GM21360 (cell line): ENCODE measurements at regions not wholly inside any gene's neighbourhood (a gene's known extent, or its start where the extent isn't known, plus 50 kb on each side); places are given as distances from the start of the nearest gene placed in this dataset.

Experiments used
- ATAC-seq: cut with Tn5 transposase; IDR thresholded peaks from one replicate; pipeline ENCODE4 v1.9.1; 2021; ENCODE audit warnings: mild to moderate bottlenecking, moderate library complexity; ENCODE audit not compliant: unreplicated experiment

GRCh38 chr9:80437825-80438224 is 866.1 kb downstream of the TLE4 start:
- no peak for ATAC-seq

- no peak for ATAC-seq
These were observed 865.4 kb downstream of the TLE4 start for GRCh38 chr9:80437091-80437640.

- ATAC-seq, result no peak
These were observed 863.8 kb downstream of the TLE4 start for GRCh38 chr9:80435591-80435990.

- ATAC-seq, result no peak
These were observed 855.2 kb downstream of the TLE4 start for GRCh38 chr9:80426992-80427391.

- ATAC-seq, result no peak
These were observed 845.5 kb downstream of the TLE4 start for GRCh38 chr9:80417211-80417773.

GRCh38 chr9:80410106-80410505 is 838.3 kb downstream of the TLE4 start:
- no peak for ATAC-seq

- no peak for ATAC-seq
These were observed 835.5 kb downstream of the TLE4 start for GRCh38 chr9:80407220-80407619.

- no peak for ATAC-seq
These were observed 829.5 kb downstream of the TLE4 start for GRCh38 chr9:80401243-80401642.

- no peak for ATAC-seq
These were observed 829.0 kb downstream of the TLE4 start for GRCh38 chr9:80400624-80401230.

GRCh38 chr9:80399606-80400005 is 827.8 kb downstream of the TLE4 start:
- ATAC-seq, result no peak

- no peak for ATAC-seq
These were observed 816.1 kb downstream of the TLE4 start for GRCh38 chr9:80387828-80388227.

- ATAC-seq, result no peak
These were observed 813.5 kb downstream of the TLE4 start for GRCh38 chr9:80385246-80385645.

GRCh38 chr9:80383331-80383730 is 811.6 kb downstream of the TLE4 start:
- ATAC-seq, result no peak

GRCh38 chr9:80382211-80382891 is 810.6 kb downstream of the TLE4 start:
- no peak for ATAC-seq

GRCh38 chr9:80380301-80380700 is 808.5 kb downstream of the TLE4 start:
- no peak for ATAC-seq

- ATAC-seq, result no peak
These were observed 807.0 kb downstream of the TLE4 start for GRCh38 chr9:80378669-80379293.

GRCh38 chr9:80376180-80376579 is 804.4 kb downstream of the TLE4 start:
- ATAC-seq, result no peak

GRCh38 chr9:80375477-80375876 is 803.7 kb downstream of the TLE4 start:
- ATAC-seq, result no peak

GRCh38 chr9:80369641-80370040 is 797.9 kb downstream of the TLE4 start:
- ATAC-seq, result no peak

- no peak for ATAC-seq
These were observed 794.9 kb downstream of the TLE4 start for GRCh38 chr9:80366626-80367025.

GRCh38 chr9:80359941-80360881 is 788.4 kb downstream of the TLE4 start:
- ATAC-seq, result no peak
